ENCODE measurements at regions not wholly inside any gene's neighbourhood (a gene's known extent, or its start where the extent isn't known, plus 50 kb on each side); places are given as distances from the start of the nearest gene placed in this dataset.
A peak's percentile ranks its signal among the peaks of the same experiment; 100 is the strongest.

GRCh38 chr13:22060187-22060586 is 389.3 kb downstream of the FGF9 start:
- DNase-seq: no peak
- no peaks in the 10 kb centered on the region for H3K4me1 ChIP-seq (ENCODE audit: control insufficient read depth, insufficient read depth, low read length)
- WGBS: 59% methylated on average over 6 of the region's 6 CpGs
- no peak overlapping the region for H3K4me3 ChIP-seq (ENCODE audit: low read length)
- H3K27ac ChIP-seq (ENCODE audit: low read length): no peak overlapping the region
- intact Hi-C loops (cut with DNase I): no loop called here
- H3K9me3 ChIP-seq (ENCODE audit: control insufficient read depth, low read length): no peaks in the 10 kb centered on the region
- H3K27me3 ChIP-seq (ENCODE audit: control insufficient read depth, insufficient read depth): no peaks in the 10 kb centered on the region
- ATAC-seq: no peak

GRCh38 chr13:22061371-22061805 is 390.5 kb downstream of the FGF9 start:
- Histone ChIP-seq H3K4me1 (ENCODE audit: control insufficient read depth, insufficient read depth, low read length) (no peaks in the 10 kb centered on the region), H3K9me3 (ENCODE audit: control insufficient read depth, low read length) (no peaks in the 10 kb centered on the region), H3K27me3 (ENCODE audit: control insufficient read depth, insufficient read depth) (no peaks in the 10 kb centered on the region), H3K27ac (ENCODE audit: low read length) (no peak overlapping the region), H3K4me3 (ENCODE audit: low read length) (no peak overlapping the region)
- intact Hi-C loops (cut with DNase I): no loop called here
- WGBS: 87% methylated on average over 8 of the region's 8 CpGs
- no peak for ATAC-seq
- no peak for DNase-seq

DNA sequence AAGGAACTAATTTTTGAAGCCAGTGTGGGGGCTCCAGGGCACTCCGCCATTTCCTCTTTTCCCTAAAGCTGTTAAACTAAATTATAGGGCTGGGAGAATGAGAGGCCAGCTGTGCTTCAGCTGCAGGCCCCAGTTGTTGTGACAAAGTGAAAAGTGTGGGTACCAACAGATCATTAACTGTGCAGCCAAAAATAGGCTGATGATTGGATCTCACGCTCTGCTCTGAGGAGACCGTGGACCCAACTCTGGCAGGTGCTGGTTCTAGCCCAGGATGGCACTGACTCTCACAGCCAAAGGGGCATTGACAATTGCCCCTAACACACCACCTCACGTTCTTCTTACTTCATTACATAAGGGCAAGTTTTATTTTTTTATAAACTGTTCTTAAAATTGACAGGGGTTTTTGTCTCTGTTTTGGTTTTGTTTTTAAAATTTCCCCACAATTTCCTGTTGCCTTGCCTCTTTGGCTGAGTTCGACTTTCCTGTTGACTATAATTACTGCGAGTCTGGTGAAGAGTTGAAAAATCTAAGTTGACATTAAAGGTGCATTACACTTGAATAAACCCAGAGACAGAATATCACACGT is 391.0 kb downstream of the FGF9 start:
- intact Hi-C loops (cut with DNase I): no loop called here
- WGBS: 62% methylated on average over 7 of the region's 7 CpGs
- DNase-seq (no peak), ATAC-seq (no peak)
- Histone ChIP-seq H3K4me3 (ENCODE audit: low read length) (no peak overlapping the region), H3K9me3 (ENCODE audit: control insufficient read depth, low read length) (no peaks in the 10 kb centered on the region), H3K27me3 (ENCODE audit: control insufficient read depth, insufficient read depth) (no peaks in the 10 kb centered on the region), H3K4me1 (ENCODE audit: control insufficient read depth, insufficient read depth, low read length) (no peaks in the 10 kb centered on the region), H3K27ac (ENCODE audit: low read length) (no peak overlapping the region)

DNA sequence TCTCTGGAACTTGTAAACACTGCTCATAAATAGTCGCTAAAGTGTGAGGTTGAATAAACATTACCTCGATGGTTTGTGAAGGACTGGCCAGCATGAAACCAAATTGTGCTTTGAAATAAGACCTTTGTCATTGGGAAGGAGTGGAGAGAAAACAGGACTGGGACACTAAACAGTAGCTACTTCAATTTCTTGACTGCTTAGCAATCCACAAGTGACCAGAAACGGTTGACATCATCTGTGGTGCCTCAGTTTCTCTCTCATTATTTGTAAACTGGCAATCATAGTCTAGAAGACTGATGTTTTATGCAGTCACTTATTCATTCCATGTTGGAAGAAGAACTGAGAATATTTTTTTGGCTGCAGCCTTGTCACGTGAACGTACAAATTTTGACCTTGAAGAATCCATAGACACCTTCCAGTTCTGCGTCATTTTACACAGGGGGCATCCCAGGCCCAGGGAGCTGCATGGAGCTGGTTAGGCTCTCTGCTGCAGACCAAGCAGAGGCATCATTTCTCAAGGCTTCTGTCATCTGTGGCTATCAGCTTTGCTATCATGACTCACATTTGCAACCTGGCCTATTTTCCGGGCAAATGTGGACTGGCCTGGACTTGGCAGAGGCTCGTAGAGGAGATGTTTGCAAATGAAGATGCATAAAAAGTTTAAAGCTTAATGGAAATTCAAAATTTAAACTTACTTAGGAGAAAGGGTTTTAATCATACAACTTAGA is 391.8 kb downstream of the FGF9 start:
- H3K9me3 ChIP-seq (ENCODE audit: control insufficient read depth, low read length): no peaks in the 10 kb centered on the region
- 73% methylated on average over 8 of the region's 8 CpGs for WGBS
- no peak overlapping the region for H3K4me3 ChIP-seq (ENCODE audit: low read length)
- ATAC-seq (no peak), DNase-seq (no peak)
- no peaks in the 10 kb centered on the region for H3K27me3 ChIP-seq (ENCODE audit: control insufficient read depth, insufficient read depth)
- H3K4me1 ChIP-seq (ENCODE audit: control insufficient read depth, insufficient read depth, low read length): no peaks in the 10 kb centered on the region
- no peak overlapping the region for H3K27ac ChIP-seq (ENCODE audit: low read length)
- intact Hi-C loops (cut with DNase I): no loop called here

GRCh38 chr13:22063416-22064124 is 392.7 kb downstream of the FGF9 start:
- DNase-seq (no peak), ATAC-seq (no peak)
- H3K27me3 ChIP-seq (ENCODE audit: control insufficient read depth, insufficient read depth): no peaks in the 10 kb centered on the region
- no peaks in the 10 kb centered on the region for H3K9me3 ChIP-seq (ENCODE audit: control insufficient read depth, low read length)
- H3K4me1 ChIP-seq (ENCODE audit: control insufficient read depth, insufficient read depth, low read length): no peaks in the 10 kb centered on the region
- WGBS: 88% methylated on average over 23 of the region's 23 CpGs
- H3K27ac ChIP-seq (ENCODE audit: low read length): no peak overlapping the region
- H3K4me3 ChIP-seq (ENCODE audit: low read length): no peak overlapping the region
- intact Hi-C loops (cut with DNase I): no loop called here

- Histone ChIP-seq H3K4me3 (ENCODE audit: low read length) (no peak overlapping the region), H3K4me1 (ENCODE audit: control insufficient read depth, insufficient read depth, low read length) (no peaks in the 10 kb centered on the region), H3K27me3 (ENCODE audit: control insufficient read depth, insufficient read depth) (no peaks in the 10 kb centered on the region), H3K27ac (ENCODE audit: low read length) (no peak overlapping the region), H3K9me3 (ENCODE audit: control insufficient read depth, low read length) (no peaks in the 10 kb centered on the region)
- ATAC-seq (peak in 1 of 2 donors; percentile 57), DNase-seq (no peak)
- intact Hi-C loops (cut with DNase I): no loop called here
- 42% methylated on average over 13 of the region's 13 CpGs for WGBS
Observed at GRCh38 chr13:22064854-22065620, 394.2 kb downstream of the FGF9 start.

GRCh38 chr13:22073718-22074117 is 402.8 kb downstream of the FGF9 start:
- H3K4me3 ChIP-seq (ENCODE audit: low read length): no peak overlapping the region
- no peaks in the 10 kb centered on the region for H3K4me1 ChIP-seq (ENCODE audit: control insufficient read depth, insufficient read depth, low read length)
- ATAC-seq (no peak), DNase-seq (no peak)
- no peaks in the 10 kb centered on the region for H3K9me3 ChIP-seq (ENCODE audit: control insufficient read depth, low read length)
- H3K27me3 ChIP-seq (ENCODE audit: control insufficient read depth, insufficient read depth): no peaks in the 10 kb centered on the region
- intact Hi-C loops (cut with DNase I): no loop called here
- no peak overlapping the region for H3K27ac ChIP-seq (ENCODE audit: low read length)
- WGBS: 64% methylated on average over 5 of the region's 5 CpGs

- Histone ChIP-seq H3K4me3 (ENCODE audit: low read length) (no peak overlapping the region), H3K27me3 (ENCODE audit: control insufficient read depth, insufficient read depth) (no peaks in the 10 kb centered on the region), H3K4me1 (ENCODE audit: control insufficient read depth, insufficient read depth, low read length) (no peaks in the 10 kb centered on the region), H3K9me3 (ENCODE audit: control insufficient read depth, low read length) (no peaks in the 10 kb centered on the region), H3K27ac (ENCODE audit: low read length) (no peak overlapping the region)
- no peak for DNase-seq
- intact Hi-C loops (cut with DNase I): no loop called here
- no peak for ATAC-seq
Observed at GRCh38 chr13:22074403-22074802, 403.5 kb downstream of the FGF9 start.

- peaks cover 2% of the 10 kb centered on the region for H3K27me3 ChIP-seq (ENCODE audit: control insufficient read depth, insufficient read depth)
- no peak for ATAC-seq
Observed at GRCh38 chr13:22076658-22077057, 405.8 kb downstream of the FGF9 start.

DNA sequence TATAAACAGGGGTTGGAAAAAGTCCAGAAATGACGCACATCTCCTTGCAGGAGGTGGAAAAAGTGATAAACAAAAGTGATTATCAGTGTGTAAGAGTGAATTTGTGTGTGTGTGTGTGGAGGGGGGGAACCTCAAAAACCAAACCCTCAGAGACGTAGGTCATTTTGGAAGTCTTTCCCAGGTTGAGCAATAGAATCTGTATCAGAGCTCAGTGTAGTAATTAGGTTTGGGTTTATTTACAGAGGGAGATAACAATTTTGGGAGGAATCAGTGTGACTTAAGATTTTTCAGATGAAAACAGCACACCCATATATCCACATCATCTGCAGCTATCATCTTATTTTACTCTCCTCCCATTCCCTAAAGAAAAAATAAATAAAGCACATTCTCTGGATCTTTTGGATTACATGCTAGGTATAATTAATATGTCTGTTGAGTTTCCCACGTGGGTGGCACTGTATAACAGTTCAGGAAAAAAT is 406.4 kb downstream of the FGF9 start:
- peaks cover 2% of the 10 kb centered on the region for H3K27me3 ChIP-seq (ENCODE audit: control insufficient read depth, insufficient read depth)
- DNase-seq (no peak), ATAC-seq (no peak)
- no peak overlapping the region for H3K4me3 ChIP-seq (ENCODE audit: low read length)
- no peaks in the 10 kb centered on the region for H3K4me1 ChIP-seq (ENCODE audit: control insufficient read depth, insufficient read depth, low read length)
- intact Hi-C loops (cut with DNase I): no loop called here
- 29% methylated on average over 3 of the region's 3 CpGs for WGBS
- no peaks in the 10 kb centered on the region for H3K9me3 ChIP-seq (ENCODE audit: control insufficient read depth, low read length)
- H3K27ac ChIP-seq (ENCODE audit: low read length): no peak overlapping the region

More at GRCh38 chr13:22076658-22077057, 405.8 kb downstream of the FGF9 start:
- DNase-seq: no peak
- 83% methylated on average over 2 of the region's 2 CpGs for WGBS
- Histone ChIP-seq H3K4me1 (ENCODE audit: control insufficient read depth, insufficient read depth, low read length) (no peaks in the 10 kb centered on the region), H3K9me3 (ENCODE audit: control insufficient read depth, low read length) (no peaks in the 10 kb centered on the region), H3K27ac (ENCODE audit: low read length) (no peak overlapping the region), H3K4me3 (ENCODE audit: low read length) (no peak overlapping the region)
- intact Hi-C loops (cut with DNase I): no loop called here

- intact Hi-C loops (cut with DNase I): no loop called here
- 34% methylated on average over 2 of the region's 2 CpGs for WGBS
- no peak for DNase-seq
- no peaks in the 10 kb centered on the region for H3K4me1 ChIP-seq (ENCODE audit: control insufficient read depth, insufficient read depth, low read length)
- peaks cover 2% of the 10 kb centered on the region for H3K27me3 ChIP-seq (ENCODE audit: control insufficient read depth, insufficient read depth)
- H3K9me3 ChIP-seq (ENCODE audit: control insufficient read depth, low read length): no peaks in the 10 kb centered on the region
- no peak overlapping the region for H3K4me3 ChIP-seq (ENCODE audit: low read length)
- no peak for ATAC-seq
- no peak overlapping the region for H3K27ac ChIP-seq (ENCODE audit: low read length)
Observed at GRCh38 chr13:22077764-22078163, 406.9 kb downstream of the FGF9 start.

All from right cardiac atrium (tissue), 5 donors.